GM13977 (cell line): ENCODE measurements at regions not wholly inside any gene's neighbourhood (a gene's known extent, or its start where the extent isn't known, plus 50 kb on each side); places are given as distances from the start of the nearest gene placed in this dataset.

Experiments
- DNase-seq: peaks from one replicate; pipeline ENCODE4 v3.0.0; 2012; ENCODE audit warnings: low spot score
- CTCF ChIP-seq: IDR thresholded peaks from 2 replicates; pipeline ENCODE4 v1.5.1; 2012; ENCODE audit warnings: mild to moderate bottlenecking, control low read depth; ENCODE audit not compliant: insufficient read depth; ENCODE audit errors: extremely low read depth, missing control alignments
- in situ Hi-C: fragments of 300-500 bp; cut with MboI; formaldehyde crosslinking; loops from one replicate; pipeline ENCODE4 v1.12.0; 2022; ENCODE audit warnings: low sequenced_read_pairs, low pct_unique_long_range_greater_than_20kb, mixed read lengths, inconsistent platforms; ENCODE audit not compliant: unreplicated experiment

- in situ Hi-C loops: no loop called here
- no peak for DNase-seq
- no peak for TF ChIP-seq CTCF
Measured at GRCh38 chr13:79786176-79786575, 305.2 kb downstream of the NDFIP2 start.

GRCh38 chr13:79782541-79783205 is 301.7 kb downstream of the NDFIP2 start:
- DNase-seq: no peak
- no peak for TF ChIP-seq CTCF
- in situ Hi-C loops: no loop called here

GRCh38 chr13:79781829-79782540 is 301.0 kb downstream of the NDFIP2 start:
- no peak for TF ChIP-seq CTCF
- in situ Hi-C loops: no loop called here
- DNase-seq: no peak

- TF ChIP-seq CTCF: no peak
- in situ Hi-C loops: no loop called here
- DNase-seq: no peak
Measured at GRCh38 chr13:79780240-79780639, 299.3 kb downstream of the NDFIP2 start.

GRCh38 chr13:79779761-79780160 is 298.8 kb downstream of the NDFIP2 start:
- in situ Hi-C loops: no loop called here
- TF ChIP-seq CTCF: no peak
- no peak for DNase-seq

GRCh38 chr13:79778741-79779460 is 297.9 kb downstream of the NDFIP2 start:
- no peak for DNase-seq
- in situ Hi-C loops: no loop called here
- TF ChIP-seq CTCF: no peak
